GM12891 (cell line): ENCODE measurements at regions not wholly inside any gene's neighbourhood (a gene's known extent, or its start where the extent isn't known, plus 50 kb on each side); places are given as distances from the start of the nearest gene placed in this dataset.
A peak's percentile ranks its signal among the peaks of the same experiment; 100 is the strongest.

ENCODE experiments used
- DNase-seq: peaks from one replicate; pipeline ENCODE4 v3.0.0; 2011; ENCODE audit warnings: low spot score; ENCODE audit not compliant: insufficient read length
- FAIRE-seq: peaks from 2 replicates; lab custom pipeline; 2011; peaks lifted over from hg19 to GRCh38; lab: Jason Lieb, UNC
- PAX5 ChIP-seq: IDR thresholded peaks from 2 replicates; pipeline ENCODE4 v1.6.1; 2011; ENCODE audit warnings: low read length, moderate library complexity, mild to moderate bottlenecking; ENCODE audit not compliant: insufficient read depth, severe bottlenecking
- POLR2A ChIP-seq: IDR thresholded peaks from 2 replicates; pipeline ENCODE4 v1.6.1; 2011; ENCODE audit warnings: low read depth, low read length, control low read depth
- POLR2AphosphoS5 ChIP-seq: IDR thresholded peaks from 2 replicates; pipeline ENCODE4 v1.6.1; 2011; ENCODE audit warnings: low read depth, low read length, control low read depth
- POU2F2 ChIP-seq: IDR thresholded peaks from 2 replicates; pipeline ENCODE4 v1.6.1; 2011; ENCODE audit warnings: low read depth, mild to moderate bottlenecking, control low read depth, low read length, moderate library complexity
- SPI1 ChIP-seq: IDR thresholded peaks from 2 replicates; pipeline ENCODE4 v1.6.1; 2011; ENCODE audit warnings: low read depth, low read length, control low read depth
- TAF1 ChIP-seq: IDR thresholded peaks from 2 replicates; pipeline ENCODE4 v1.6.1; 2011; ENCODE audit warnings: low read depth, low read length, control low read depth

GRCh38 chr2:122389694-122390093, 634.2 kb downstream of the TSN start:
- DNase-seq (no peak), FAIRE-seq (no peak)
- TF ChIP-seq PAX5 (no peak), TAF1 (no peak), POLR2AphosphoS5 (no peak), POU2F2 (no peak), SPI1 (no peak), POLR2A (no peak)

DNA sequence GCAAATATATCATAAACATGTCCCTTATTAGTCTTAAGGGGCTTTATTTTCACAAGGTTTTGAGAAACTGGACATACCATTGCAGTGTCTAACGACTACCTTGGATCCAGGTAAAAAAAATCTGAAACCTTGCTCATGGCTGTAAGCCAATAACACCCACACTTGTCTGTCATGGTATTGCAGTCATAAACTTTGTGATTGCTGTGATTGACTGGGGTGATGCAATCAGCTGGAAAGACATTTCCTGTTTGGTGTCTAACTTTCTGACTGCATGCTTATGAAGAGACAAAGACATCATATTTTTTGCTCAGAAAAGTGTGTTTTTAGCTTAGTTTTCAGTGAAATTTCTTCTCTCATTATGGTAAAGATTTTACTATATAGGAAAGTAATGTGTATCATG, 635.0 kb downstream of the TSN start:
- no peak for DNase-seq
- no peak for FAIRE-seq
- TF ChIP-seq POLR2AphosphoS5 (no peak), TAF1 (no peak), POLR2A (no peak), SPI1 (no peak), PAX5 (no peak), POU2F2 (no peak)

GRCh38 chr2:122391726-122392125, 636.3 kb downstream of the TSN start:
- TF ChIP-seq POLR2AphosphoS5 (no peak), PAX5 (no peak), POLR2A (no peak), SPI1 (no peak), TAF1 (no peak), POU2F2 (no peak)
- DNase-seq (no peak), FAIRE-seq (no peak)

DNA sequence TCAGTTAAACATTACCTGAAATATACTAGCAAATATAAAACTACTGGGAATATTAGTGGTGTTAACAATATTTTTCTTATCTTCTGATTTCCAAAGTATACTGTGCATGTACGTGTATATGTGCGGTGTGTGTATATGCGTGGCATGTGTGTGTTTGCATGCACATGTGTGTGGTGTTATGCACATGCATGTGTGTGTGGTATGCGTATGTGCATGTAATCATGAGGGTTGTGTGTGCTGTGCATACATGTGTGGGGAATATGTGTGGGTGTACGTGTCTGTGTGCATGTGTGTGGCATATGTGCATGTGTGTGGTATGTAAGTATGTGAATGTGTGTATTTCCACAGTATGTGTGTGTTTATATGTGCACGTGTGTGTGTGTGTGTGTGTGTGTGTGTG, 640.2 kb downstream of the TSN start:
- FAIRE-seq (peak; percentile 33), DNase-seq (no peak)
- TF ChIP-seq PAX5, result no peak
- TF ChIP-seq POLR2A, result no peak
- no peak for TF ChIP-seq POLR2AphosphoS5
- TF ChIP-seq POU2F2, result no peak
- TF ChIP-seq SPI1, result no peak
- TF ChIP-seq TAF1, result no peak

DNA sequence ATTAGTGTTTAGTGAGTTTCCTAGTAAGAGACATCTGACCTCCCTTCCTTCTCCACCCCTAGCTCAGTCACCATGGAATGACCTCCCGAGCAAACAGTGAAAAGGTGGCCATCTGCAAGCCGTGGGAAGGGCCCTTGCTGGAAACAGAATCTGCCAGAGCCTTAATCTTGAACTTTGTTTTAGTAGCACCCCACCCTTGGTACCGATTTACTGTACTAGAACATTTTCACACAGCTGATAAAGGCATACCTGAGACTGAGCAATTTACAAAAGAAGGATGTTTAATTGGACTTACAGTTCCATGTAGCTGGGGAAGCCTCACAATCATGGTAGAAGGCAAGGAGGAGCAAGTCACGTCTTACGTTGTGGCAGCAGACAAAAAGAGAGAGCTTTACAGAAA, 655.8 kb downstream of the TSN start:
- FAIRE-seq, result no peak
- TF ChIP-seq SPI1 (no peak), POLR2A (no peak), PAX5 (no peak)
- DNase-seq, result no peak

- TF ChIP-seq PAX5, result no peak
- no peak for TF ChIP-seq POU2F2
- TF ChIP-seq POLR2A, result no peak
- no peak for TF ChIP-seq POLR2AphosphoS5
- no peak for TF ChIP-seq SPI1
- TF ChIP-seq TAF1, result no peak
- no peak for DNase-seq
- no peak for FAIRE-seq
Measured at GRCh38 chr2:122412360-122412759, 656.9 kb downstream of the TSN start.

GRCh38 chr2:122414902-122415301, 659.5 kb downstream of the TSN start:
- no peak for FAIRE-seq
- TF ChIP-seq SPI1 (no peak), PAX5 (no peak), POLR2A (no peak), POU2F2 (no peak), TAF1 (no peak), POLR2AphosphoS5 (no peak)
- no peak for DNase-seq

- TF ChIP-seq PAX5 (no peak), TAF1 (no peak), POLR2A (no peak), POLR2AphosphoS5 (no peak), POU2F2 (no peak), SPI1 (no peak)
- no peak for FAIRE-seq
Measured at GRCh38 chr2:122417114-122417513, 661.7 kb downstream of the TSN start.

GRCh38 chr2:122421775-122422174, 666.3 kb downstream of the TSN start:
- FAIRE-seq (no peak), DNase-seq (no peak)
- TF ChIP-seq TAF1, result no peak
- no peak for TF ChIP-seq POLR2A
- no peak for TF ChIP-seq SPI1
- no peak for TF ChIP-seq PAX5
- TF ChIP-seq POU2F2, result no peak
- TF ChIP-seq POLR2AphosphoS5, result no peak

More at GRCh38 chr2:122417114-122417513, 661.7 kb downstream of the TSN start:
- DNase-seq, result no peak

- TF ChIP-seq TAF1 (no peak), SPI1 (no peak), POLR2A (no peak)
- FAIRE-seq, result no peak
- DNase-seq, result no peak
Measured at GRCh38 chr2:122422384-122422991, 667.0 kb downstream of the TSN start.
